ENCODE measurements at regions not wholly inside any gene's neighbourhood (a gene's known extent, or its start where the extent isn't known, plus 50 kb on each side); places are given as distances from the start of the nearest gene placed in this dataset.
A peak's percentile ranks its signal among the peaks of the same experiment; 100 is the strongest.
"Not testable (repeated sequence)": the region's sequence is repeated elsewhere in the genome, so short reads cannot be mapped to it uniquely, and the experiment has no call there.

DNA sequence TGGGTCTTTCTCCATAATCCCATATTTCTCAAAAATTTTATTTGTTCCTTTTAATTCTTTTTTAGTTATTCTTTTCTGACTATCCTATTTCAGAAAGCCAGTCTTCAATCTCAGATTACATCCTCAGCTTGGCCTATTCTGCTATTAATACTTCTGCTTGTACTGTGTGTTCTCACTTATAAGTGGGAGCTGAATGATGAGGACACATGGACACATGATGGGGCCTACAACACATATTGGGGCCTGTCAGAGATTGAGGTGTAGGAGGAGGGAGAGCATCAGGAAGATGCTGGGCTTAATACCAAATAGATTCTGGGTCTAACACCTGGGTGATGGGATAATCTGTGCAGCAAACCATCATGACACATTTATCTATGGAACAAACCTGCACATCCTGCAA is 82.3 kb downstream of the MAGEE1 start:
- no peak for DNase-seq (ENCODE audit: extremely low spot score, insufficient read length, low read depth)
- FAIRE-seq = no peak

- DNase-seq (ENCODE audit: extremely low spot score, insufficient read length, low read depth) = no peak
- no peak for FAIRE-seq
Observed at GRCh38 chrX:76517544-76517943, 90.0 kb downstream of the MAGEE1 start.

DNA sequence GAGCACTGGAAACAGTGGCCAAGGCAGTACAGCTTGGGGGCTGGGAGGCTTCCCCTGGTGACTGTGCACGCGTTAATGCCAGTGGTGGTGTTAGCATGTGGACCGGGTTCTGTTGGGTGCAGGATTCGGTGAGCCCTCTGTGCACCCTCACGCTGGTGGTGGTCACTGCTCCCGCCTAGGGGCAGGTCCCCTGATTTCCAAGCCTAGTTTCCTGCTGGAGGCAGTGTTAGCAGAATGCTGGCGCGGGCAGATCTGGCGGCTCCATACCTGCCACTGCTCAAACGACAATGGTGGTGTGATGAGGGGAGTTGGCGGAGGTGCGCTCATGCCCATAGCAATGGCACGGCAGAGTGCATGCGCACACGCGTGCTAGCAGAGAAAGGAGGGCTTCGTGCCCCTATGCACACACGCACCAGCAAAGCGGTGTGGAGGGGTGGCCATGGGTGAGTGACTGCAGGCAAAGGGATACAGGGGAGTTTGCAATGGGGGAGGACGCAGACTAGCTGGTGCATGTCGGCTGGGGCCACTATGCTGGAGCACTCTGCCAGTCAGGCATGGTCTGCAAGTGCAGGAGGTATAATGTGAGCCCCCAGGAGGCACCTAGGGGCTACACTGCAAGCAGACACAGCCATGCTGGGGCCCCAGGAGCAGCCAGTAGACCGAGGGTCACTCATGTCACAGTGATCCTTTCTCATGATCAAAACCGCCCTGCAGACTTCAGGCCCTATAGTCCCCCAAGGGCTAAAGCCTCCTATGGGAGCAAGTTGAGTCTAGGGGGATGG is 93.0 kb downstream of the MAGEE1 start:
- FAIRE-seq = no peak
- no peak for DNase-seq (ENCODE audit: extremely low spot score, insufficient read length, low read depth)

- FAIRE-seq; DNase-seq (ENCODE audit: extremely low spot score, insufficient read length, low read depth): not testable (repeated sequence)
Observed at GRCh38 chrX:76535675-76536074, 108.2 kb downstream of the MAGEE1 start.

DNA sequence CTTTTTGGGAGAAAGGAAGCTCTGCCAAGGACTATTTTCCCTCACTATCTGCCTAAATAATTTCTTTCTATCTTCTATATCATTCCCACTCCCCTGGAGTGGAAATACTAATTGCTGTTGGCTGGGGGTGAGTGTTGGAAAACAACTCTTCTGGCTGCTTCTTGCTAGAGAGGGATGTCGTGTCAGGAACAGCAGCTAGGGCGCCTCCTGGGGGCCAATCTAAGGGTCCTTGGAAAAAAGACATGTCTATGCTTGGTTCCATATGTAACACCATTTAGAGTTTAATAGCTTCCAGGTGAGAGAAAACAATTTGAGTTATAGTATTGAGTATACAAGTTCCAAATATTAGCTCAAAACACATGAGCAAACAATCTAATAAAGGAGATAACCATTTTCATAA is 111.3 kb downstream of the MAGEE1 start:
- FAIRE-seq = no peak

DNA sequence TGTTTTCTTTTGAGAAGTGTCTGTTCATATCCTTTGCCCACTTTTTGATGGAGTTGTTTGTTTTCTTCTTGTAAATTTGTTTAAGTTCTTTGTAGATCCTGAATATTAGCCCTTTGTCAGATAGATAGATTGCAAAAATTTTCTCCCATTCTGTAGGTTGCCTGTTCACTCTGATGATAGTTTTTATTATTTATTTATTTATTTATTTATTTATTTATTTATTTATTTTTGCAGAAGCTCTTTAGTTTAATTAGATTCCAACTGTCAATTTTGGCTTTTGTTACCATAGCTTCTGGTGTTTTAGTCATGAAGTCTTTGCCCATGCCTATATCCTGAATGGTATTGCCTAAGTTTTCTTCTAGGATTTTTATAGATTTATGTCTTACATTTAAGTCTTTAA is 115.9 kb downstream of the MAGEE1 start:
- FAIRE-seq; DNase-seq (ENCODE audit: extremely low spot score, insufficient read length, low read depth): not testable (repeated sequence)

More for the DNA sequence above, 111.3 kb downstream of the MAGEE1 start:
- no peak for DNase-seq (ENCODE audit: extremely low spot score, insufficient read length, low read depth)

GRCh38 chrX:76550016-76550415 is 122.5 kb downstream of the MAGEE1 start:
- FAIRE-seq (no peak), DNase-seq (ENCODE audit: extremely low spot score, insufficient read length, low read depth) (no peak)

GRCh38 chrX:76555269-76555668 is 127.8 kb downstream of the MAGEE1 start:
- DNase-seq (ENCODE audit: extremely low spot score, insufficient read length, low read depth) (no peak), FAIRE-seq (no peak)

- FAIRE-seq (peak; percentile 44), DNase-seq (ENCODE audit: extremely low spot score, insufficient read length, low read depth) (no peak)
Observed at GRCh38 chrX:76555816-76556215, 128.3 kb downstream of the MAGEE1 start.

DNA sequence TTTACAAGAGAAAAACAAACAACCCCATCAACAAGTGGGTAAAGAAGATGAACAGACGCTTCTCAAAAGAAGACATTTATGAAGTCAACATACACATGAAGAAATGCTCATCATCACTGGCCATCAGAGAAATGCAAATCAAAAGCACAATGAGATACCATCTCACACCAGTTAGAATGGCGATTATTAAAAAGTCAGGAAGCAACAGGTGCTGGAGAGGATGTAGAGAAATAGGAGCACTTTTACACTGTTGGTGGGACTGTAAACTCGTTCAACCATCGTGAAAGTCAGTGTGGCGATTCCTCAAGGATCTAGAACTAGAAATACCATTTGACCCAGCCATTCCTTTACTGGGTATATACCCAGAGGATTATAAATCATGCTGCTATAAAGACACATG is 137.3 kb downstream of the MAGEE1 start:
- DNase-seq (ENCODE audit: extremely low spot score, insufficient read length, low read depth); FAIRE-seq: not testable (repeated sequence)

DNA sequence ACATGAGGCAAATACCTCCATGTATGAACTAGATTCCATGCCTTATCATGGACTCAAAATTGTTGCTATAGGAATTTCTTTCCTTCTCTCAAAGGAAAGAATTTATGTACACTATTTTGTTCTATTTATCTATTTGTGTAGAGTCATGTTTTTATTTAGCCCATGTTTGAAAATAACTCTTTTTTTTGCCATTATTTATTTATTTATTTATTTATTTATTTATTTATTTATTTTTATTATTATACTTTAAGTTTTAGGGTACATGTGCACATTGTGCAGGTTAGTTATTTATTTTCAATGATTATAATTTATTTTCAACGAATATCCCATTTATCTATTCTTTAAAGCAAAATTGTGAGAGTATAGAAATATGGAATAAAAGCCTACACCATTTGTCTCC is 177.9 kb downstream of the MAGEE1 start:
- DNase-seq (ENCODE audit: extremely low spot score, insufficient read length, low read depth) = no peak
- no peak for FAIRE-seq

DNA sequence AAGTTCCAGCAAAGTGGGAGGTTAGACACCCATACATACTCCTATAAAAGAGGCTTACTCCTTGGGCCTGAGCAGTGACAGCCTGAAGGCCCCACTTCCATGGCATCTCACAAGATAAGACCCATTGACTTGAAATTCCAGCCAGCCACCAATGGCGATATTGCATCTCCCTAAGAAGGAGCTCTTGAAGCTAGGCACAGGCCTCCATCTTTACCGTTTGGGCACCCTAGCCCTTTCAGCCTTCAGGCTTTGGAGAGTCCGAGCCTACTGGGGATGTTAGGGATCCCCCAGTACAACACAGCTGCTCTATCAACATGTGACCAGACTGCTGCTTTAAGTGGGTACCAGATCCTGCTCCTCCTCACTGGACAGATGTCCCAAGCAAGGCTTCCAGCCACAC is 189.5 kb downstream of the MAGEE1 start:
- DNase-seq (ENCODE audit: extremely low spot score, insufficient read length, low read depth) = no peak
- FAIRE-seq = no peak

GRCh38 chrX:76643590-76643989 is 216.1 kb downstream of the MAGEE1 start:
- DNase-seq (ENCODE audit: extremely low spot score, insufficient read length, low read depth) = no peak

GRCh38 chrX:76651369-76651768 is 223.9 kb downstream of the MAGEE1 start:
- DNase-seq (ENCODE audit: extremely low spot score, insufficient read length, low read depth); FAIRE-seq: not testable (repeated sequence)

More at GRCh38 chrX:76643590-76643989, 216.1 kb downstream of the MAGEE1 start:
- FAIRE-seq = no peak

DNA sequence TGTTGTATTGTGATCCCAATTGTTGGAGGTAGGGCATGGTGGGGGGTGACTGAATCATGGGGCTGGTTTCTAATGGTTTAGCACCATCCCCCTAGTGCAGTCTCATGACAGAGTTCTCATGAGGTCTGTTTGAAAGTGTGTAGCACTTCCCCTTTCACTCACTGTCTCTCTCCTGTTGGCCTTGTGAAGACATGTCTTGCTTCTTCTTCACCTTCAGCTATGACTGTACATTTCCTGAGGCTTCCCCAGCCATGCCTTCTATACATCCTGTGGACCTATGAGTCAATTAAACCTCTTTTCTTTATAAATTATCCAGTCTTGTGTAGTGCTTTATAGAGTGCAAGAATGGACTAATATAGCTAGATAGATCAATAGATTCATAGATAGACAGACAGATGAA is 230.0 kb downstream of the MAGEE1 start:
- DNase-seq (ENCODE audit: extremely low spot score, insufficient read length, low read depth) (no peak), FAIRE-seq (no peak)
